ENCODE measurements at regions not wholly inside any gene's neighbourhood (a gene's known extent, or its start where the extent isn't known, plus 50 kb on each side); places are given as distances from the start of the nearest gene placed in this dataset.

GRCh38 chr21:38996355-38996754 is 186.9 kb downstream of the PSMG1 start:
- no peak for TF ChIP-seq POLR2AphosphoS5 (IDR thresholded peaks at IDR 0.05; ENCODE audit: borderline replicate concordance, low read depth, low read length)
- TF ChIP-seq EZH2 (IDR thresholded peaks at IDR 0.05) = no peak
